CD14-positive monocyte (primary cell): ENCODE measurements at regions not wholly inside any gene's neighbourhood (a gene's known extent, or its start where the extent isn't known, plus 50 kb on each side); places are given as distances from the start of the nearest gene placed in this dataset.
A peak's percentile ranks its signal among the peaks of the same experiment; 100 is the strongest.

Experiments
- DNase-seq, 3 donors: peaks; one replicate each; pipeline ENCODE4 v3.0.0-alpha.2; 2011 to 2022
- H2AFZ ChIP-seq: 2 replicates; pipeline ENCODE4 v1.6.0; 2012; ENCODE audit warnings: mild to moderate bottlenecking, low read depth, low read length, inconsistent platforms; ENCODE audit not compliant: insufficient read depth, poor library complexity, severe bottlenecking
- H3K27ac ChIP-seq, 2 donors: 1 replicate in 1 of 2; 2 replicates in 1 of 2; pipeline ENCODE4 v1.5.1; 2012 to 2013; ENCODE audit warnings: low read length in 2 of 2, control low read depth in 1 of 2, inconsistent platforms in 1 of 2, low read depth in 1 of 2, mild to moderate bottlenecking in 1 of 2
- H3K27me3 ChIP-seq, 2 donors: one replicate each; pipeline versions ENCODE4 v1.6.0 to v1.6.1; 2011 to 2013; ENCODE audit warnings: low read length in 2 of 2; ENCODE audit not compliant: control insufficient read depth in 2 of 2, insufficient read depth in 2 of 2
- H3K36me3 ChIP-seq, 2 donors: replicated peaks in 1 of 2; 1 replicate in 1 of 2; 2 replicates in 1 of 2; pipeline versions ENCODE4 v1.5.1 to v1.6.1; 2012 to 2013; ENCODE audit warnings: low read length in 2 of 2, control low read depth in 1 of 2, inconsistent platforms in 1 of 2, mild to moderate bottlenecking in 1 of 2; ENCODE audit not compliant: insufficient read depth in 2 of 2, control insufficient read depth in 1 of 2
- H3K4me1 ChIP-seq, 2 donors: 1 replicate in 1 of 2; 2 replicates in 1 of 2; pipeline versions ENCODE4 v1.5.1 to v1.6.1; 2012 to 2013; ENCODE audit warnings: low read length in 2 of 2, control low read depth in 1 of 2, inconsistent platforms in 1 of 2, mild to moderate bottlenecking in 1 of 2, moderate library complexity in 1 of 2; ENCODE audit not compliant: insufficient read depth in 2 of 2, control insufficient read depth in 1 of 2
- H3K4me2 ChIP-seq: replicated peaks from 2 replicates; pipeline ENCODE3; 2012; ENCODE audit warnings: low read length, moderate library complexity, mild to moderate bottlenecking; ENCODE audit not compliant: poor library complexity, severe bottlenecking; ENCODE audit errors: extremely low read depth
- H3K4me3 ChIP-seq, 3 experiments: fragments of 200-600 bp in 1 of 3; sonication (generic) in 1 of 3; replicated peaks in 1 of 3; 1 replicate in 2 of 3; 2 replicates in 1 of 3; pipeline ENCODE4 v1.5.1; 2011 to 2013; ENCODE audit warnings: low read length in 3 of 3, mild to moderate bottlenecking in 3 of 3, control low read depth in 2 of 3, low read depth in 2 of 3, inconsistent platforms in 1 of 3, moderate library complexity in 1 of 3
- H3K79me2 ChIP-seq: 2 replicates; pipeline ENCODE4 v1.6.0; 2012; ENCODE audit warnings: mild to moderate bottlenecking, control low read depth, inconsistent platforms, low read length, moderate library complexity; ENCODE audit not compliant: insufficient read depth
- H3K9ac ChIP-seq: 2 replicates; pipeline ENCODE4 v1.6.0; 2017; ENCODE audit warnings: low read length, mild to moderate bottlenecking; ENCODE audit not compliant: insufficient read depth, poor library complexity, severe bottlenecking
- H3K9me3 ChIP-seq, 2 donors: replicated peaks in 1 of 2; 1 replicate in 1 of 2; 2 replicates in 1 of 2; pipeline versions ENCODE4 v1.5.1 to v1.6.1; 2012 to 2013; ENCODE audit warnings: low read length in 2 of 2, control low read depth in 1 of 2; ENCODE audit not compliant: control insufficient read depth in 1 of 2, insufficient read depth in 1 of 2
- H4K20me1 ChIP-seq: 2 replicates; pipeline ENCODE4 v1.6.0; 2012; ENCODE audit warnings: mild to moderate bottlenecking, low read length, control low read depth, moderate library complexity; ENCODE audit not compliant: insufficient read depth
- H3K27ac Mint-ChIP-seq, 7 donors: one replicate each; pipeline ENCODE4 v1.8.0; 2020; ENCODE audit warnings: mild to moderate bottlenecking in 7 of 7, mixed read lengths in 7 of 7, moderate library complexity in 6 of 7, inconsistent platforms in 2 of 7
- H3K27me3 Mint-ChIP-seq, 3 donors: one replicate each; pipeline ENCODE4 v1.8.0; 2021 to 2022; ENCODE audit warnings: low read depth in 3 of 3, mild to moderate bottlenecking in 3 of 3, mixed read lengths in 3 of 3, moderate library complexity in 3 of 3, inconsistent platforms in 1 of 3
- H3K36me3 Mint-ChIP-seq, 2 donors: one replicate each; pipeline ENCODE4 v1.8.0; 2020; ENCODE audit warnings: mixed read lengths in 2 of 2, inconsistent platforms in 1 of 2, mild to moderate bottlenecking in 1 of 2
- H3K4me1 Mint-ChIP-seq: one replicate; pipeline ENCODE4 v1.8.0; 2020; ENCODE audit warnings: mild to moderate bottlenecking, mixed read lengths
- H3K4me3 Mint-ChIP-seq, 2 donors: one replicate each; pipeline ENCODE4 v1.8.0; 2020; ENCODE audit warnings: mild to moderate bottlenecking in 2 of 2, mixed read lengths in 2 of 2, moderate library complexity in 1 of 2
- H3K9me3 Mint-ChIP-seq, 7 donors: one replicate each; pipeline ENCODE4 v1.8.0; 2020 to 2022; ENCODE audit warnings: mixed read lengths in 7 of 7, mild to moderate bottlenecking in 6 of 7, moderate library complexity in 6 of 7, inconsistent platforms in 2 of 7
- WGBS: methylation state at CpG from one replicate; pipeline ENCODE4 v1.1.5; 2013; ENCODE audit warnings: missing lambda C conversion rate; ENCODE audit not compliant: insufficient coverage; 5-methylcytosine and 5-hydroxymethylcytosine counted together
- intact Hi-C, 2 donors: fragments of 100-400 bp; cut with micrococcal nuclease; formaldehyde crosslinking; loops; one replicate each; pipeline versions ENCODE4 v1.15.0 to v1.15.1; 2023
- TF ChIP-seq, protein P1 (sequence below): fragments of 200-600 bp; IDR thresholded peaks from one replicate; pipeline ENCODE4 v1.8.0; 2022; ENCODE audit warnings: antibody characterized with exemption, mild to moderate bottlenecking

- Histone ChIP-seq H3K27ac (no peak overlapping the region), H3K36me3 (no peaks in the 10 kb centered on the region), H3K4me2 (no peak overlapping the region), H3K9me3 (no peaks in the 10 kb centered on the region), H3K79me2 (no peaks in the 10 kb centered on the region), H3K27me3 (peaks cover 0 to 2% of the 10 kb centered on the region in 2 donors), H3K4me3 (no peak overlapping the region), H3K9ac (no peak overlapping the region), H4K20me1 (no peaks in the 10 kb centered on the region), H3K4me1 (no peaks in the 10 kb centered on the region), H2AFZ (no peak overlapping the region)
- Mint-ChIP-seq H3K27me3 (peaks cover 18 to 26% (median 18%) of the 10 kb centered on the region in 3 donors), H3K9me3 (peaks cover 0 to 13% (median 3%) of the 10 kb centered on the region in 7 donors), H3K4me3 (no peak overlapping the region), H3K4me1 (peaks cover 7% of the 10 kb centered on the region), H3K36me3 (no peaks in the 10 kb centered on the region), H3K27ac (no peak overlapping the region)
- peak in 2 of 3 donors; percentile 3 to 13 for DNase-seq
- TF ChIP-seq, protein P1, sequence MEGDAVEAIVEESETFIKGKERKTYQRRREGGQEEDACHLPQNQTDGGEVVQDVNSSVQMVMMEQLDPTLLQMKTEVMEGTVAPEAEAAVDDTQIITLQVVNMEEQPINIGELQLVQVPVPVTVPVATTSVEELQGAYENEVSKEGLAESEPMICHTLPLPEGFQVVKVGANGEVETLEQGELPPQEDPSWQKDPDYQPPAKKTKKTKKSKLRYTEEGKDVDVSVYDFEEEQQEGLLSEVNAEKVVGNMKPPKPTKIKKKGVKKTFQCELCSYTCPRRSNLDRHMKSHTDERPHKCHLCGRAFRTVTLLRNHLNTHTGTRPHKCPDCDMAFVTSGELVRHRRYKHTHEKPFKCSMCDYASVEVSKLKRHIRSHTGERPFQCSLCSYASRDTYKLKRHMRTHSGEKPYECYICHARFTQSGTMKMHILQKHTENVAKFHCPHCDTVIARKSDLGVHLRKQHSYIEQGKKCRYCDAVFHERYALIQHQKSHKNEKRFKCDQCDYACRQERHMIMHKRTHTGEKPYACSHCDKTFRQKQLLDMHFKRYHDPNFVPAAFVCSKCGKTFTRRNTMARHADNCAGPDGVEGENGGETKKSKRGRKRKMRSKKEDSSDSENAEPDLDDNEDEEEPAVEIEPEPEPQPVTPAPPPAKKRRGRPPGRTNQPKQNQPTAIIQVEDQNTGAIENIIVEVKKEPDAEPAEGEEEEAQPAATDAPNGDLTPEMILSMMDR = peak; percentile 56
- intact Hi-C loops = no loop called here
- 70% methylated on average over 3 of the region's 6 CpGs for WGBS
Observed at GRCh38 chr1:38489844-38490270, 369.7 kb downstream of the RRAGC start.

DNA sequence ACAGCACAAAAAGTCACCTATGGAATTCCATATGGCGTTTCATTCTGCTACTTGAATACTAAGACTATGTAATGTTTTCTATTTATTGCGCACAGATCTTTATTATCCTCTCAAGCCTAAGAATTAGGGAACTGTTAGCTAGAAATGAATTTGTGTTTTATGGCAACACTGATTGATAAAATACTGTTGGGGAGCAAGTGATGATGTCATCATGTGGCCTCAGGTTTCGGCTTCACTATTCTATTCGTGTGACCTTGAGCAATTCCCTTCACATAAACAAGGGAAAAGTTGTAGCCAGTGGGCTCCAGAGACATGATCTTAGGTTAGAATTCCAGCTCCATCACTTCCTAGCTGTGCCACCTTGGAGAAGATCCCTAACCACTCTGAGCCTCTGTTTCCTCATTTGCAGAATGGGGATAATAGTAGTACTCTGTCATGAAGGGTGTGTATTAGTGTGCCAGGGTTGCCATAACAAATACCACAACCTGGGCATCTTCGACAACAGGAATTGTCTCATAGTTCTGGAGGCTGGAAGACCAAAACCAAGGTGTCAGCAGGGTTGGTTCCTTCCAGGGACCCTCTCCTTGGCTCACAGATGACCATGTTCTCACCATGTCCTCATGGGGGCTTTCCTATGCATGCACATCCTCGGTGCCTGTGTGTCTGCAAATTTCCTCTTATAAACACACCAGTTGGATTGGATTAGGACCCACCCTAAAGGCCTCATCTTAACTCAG, 371.2 kb downstream of the RRAGC start:
- Histone ChIP-seq H3K4me3 (no peak overlapping the region), H3K4me1 (no peaks in the 10 kb centered on the region), H3K9ac (no peak overlapping the region), H3K27me3 (peaks cover 0 to 2% of the 10 kb centered on the region in 2 donors), H2AFZ (no peak overlapping the region), H3K79me2 (no peaks in the 10 kb centered on the region), H3K27ac (no peak overlapping the region), H3K9me3 (no peaks in the 10 kb centered on the region), H4K20me1 (no peaks in the 10 kb centered on the region), H3K36me3 (no peaks in the 10 kb centered on the region), H3K4me2 (no peak overlapping the region)
- 93% methylated on average over 2 of the region's 6 CpGs for WGBS
- Mint-ChIP-seq H3K4me3 (no peak overlapping the region), H3K4me1 (peaks cover 4% of the 10 kb centered on the region), H3K36me3 (no peaks in the 10 kb centered on the region), H3K27me3 (peaks cover 17 to 25% (median 18%) of the 10 kb centered on the region in 3 donors), H3K9me3 (peaks cover 0 to 13% (median 3%) of the 10 kb centered on the region in 7 donors), H3K27ac (no peak overlapping the region)
- DNase-seq = no peak
- TF ChIP-seq, protein P1 = no peak
- intact Hi-C loops = no loop called here
